CD4-positive, alpha-beta T cell treated with Interleukin-21 for 1 hour (primary cell): ENCODE measurements at regions not wholly inside any gene's neighbourhood (a gene's known extent, or its start where the extent isn't known, plus 50 kb on each side); places are given as distances from the start of the nearest gene placed in this dataset.
"Not testable (repeated sequence)": the region's sequence is repeated elsewhere in the genome, so short reads cannot be mapped to it uniquely, and the experiment has no call there.

Source experiments
- DNase-seq: peaks from one replicate; pipeline ENCODE4 v3.0.0-alpha.2; 2020

DNA sequence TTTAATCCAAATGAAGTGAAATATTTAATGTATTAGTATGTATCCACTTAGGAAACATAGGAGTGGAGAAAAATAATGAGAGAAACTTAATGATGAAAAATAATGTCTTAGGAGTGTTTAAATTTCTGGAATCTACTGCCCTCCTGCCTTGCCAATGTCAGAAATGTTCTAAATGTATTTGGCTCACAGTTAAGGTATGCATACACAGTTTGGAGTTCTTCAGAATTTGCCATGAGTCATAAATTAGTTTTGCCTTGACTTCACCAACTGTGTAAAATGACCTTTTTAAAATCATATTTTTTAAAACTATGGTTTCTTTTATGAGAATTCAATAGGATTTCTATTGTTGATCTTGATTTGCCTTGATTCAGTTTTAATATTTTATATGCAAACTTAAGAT is 191.7 kb upstream of the HSF2 start:
- no peak for DNase-seq

DNA sequence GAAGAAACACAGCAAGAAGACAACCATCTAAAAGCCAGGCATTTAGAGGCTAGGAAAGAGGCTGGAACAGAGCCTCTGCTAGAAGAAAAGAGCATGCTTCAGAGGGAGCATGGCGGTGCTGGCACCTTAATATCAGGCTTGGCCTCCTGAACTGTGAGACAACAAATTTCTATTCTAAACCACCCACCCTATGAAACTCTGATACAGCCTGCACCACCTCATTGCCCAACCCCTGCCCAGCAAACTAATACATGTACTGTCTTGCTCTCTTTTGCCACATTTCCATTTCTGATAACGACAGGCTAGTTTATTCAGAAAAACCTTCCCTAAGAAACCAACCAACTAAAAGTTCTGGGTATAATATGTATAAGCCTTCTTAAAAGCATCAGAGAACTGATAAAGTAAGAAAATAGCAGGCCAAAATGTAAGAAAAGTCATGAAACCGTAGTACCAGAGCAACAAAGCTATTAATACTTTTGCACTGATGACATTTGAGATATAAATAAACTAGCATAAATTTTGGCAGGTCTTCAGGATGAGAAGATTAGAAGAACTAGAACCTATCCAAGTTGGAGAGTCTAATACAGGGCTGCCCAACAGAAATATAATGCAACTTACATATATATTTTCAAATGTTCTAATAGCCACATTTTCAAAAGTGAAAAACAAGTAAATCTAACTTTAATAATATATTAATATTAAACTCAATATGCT is 184.7 kb upstream of the HSF2 start:
- no peak for DNase-seq

DNA sequence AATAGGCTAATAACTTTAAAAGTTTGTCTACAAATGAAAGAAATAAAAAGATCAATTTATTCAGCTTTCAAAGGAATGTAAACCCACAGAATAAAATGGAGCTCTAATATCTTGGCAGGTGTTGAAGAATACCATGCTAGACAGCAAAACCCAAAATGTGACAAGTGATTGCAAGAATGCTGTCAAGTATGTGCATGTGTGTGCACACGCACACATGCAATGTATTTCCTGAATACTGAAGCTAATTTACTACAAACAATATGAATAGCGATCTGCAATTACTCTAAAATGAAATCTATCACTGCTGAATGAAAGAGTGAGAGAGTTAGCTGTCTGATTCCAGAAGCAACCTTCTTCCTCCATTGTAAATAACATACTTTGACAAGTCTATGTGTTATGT is 179.2 kb upstream of the HSF2 start:
- no peak for DNase-seq

DNA sequence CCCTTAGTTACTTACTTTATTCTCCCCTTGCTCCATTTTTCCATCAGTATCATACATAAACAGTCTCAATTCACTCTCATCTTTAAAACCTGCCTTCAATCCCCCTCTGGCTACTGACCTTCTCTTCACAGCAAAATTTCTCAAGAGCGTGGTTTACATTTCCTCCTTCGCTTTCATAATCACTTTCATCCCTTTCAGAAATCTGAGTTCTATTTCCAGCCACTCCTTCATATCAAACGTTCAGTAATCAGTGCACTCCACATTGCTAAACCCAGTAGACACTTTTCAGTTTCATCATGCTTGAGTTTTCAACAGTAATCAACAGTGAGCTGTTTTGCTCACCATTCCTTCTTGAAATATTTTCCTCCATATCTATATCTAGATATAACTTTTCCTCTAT is 176.7 kb upstream of the HSF2 start:
- DNase-seq: no peak

DNA sequence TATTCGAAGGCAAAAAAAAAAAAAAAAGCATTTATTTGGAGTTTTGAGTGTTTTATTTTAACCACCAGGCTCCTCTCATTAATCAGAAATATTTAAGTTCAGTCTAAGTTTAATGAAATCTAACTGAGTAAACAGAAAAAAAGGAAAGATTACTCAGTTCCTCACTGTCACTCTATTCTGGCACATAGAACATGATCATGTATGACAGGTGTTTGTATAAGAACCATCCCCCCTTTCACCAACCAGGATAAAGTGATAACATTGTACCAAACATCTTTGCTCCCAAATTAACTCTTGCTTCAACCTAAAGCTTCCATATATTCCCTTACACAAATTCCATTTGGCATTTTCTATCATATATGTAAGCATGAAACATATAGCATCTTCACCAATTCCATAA is 176.2 kb upstream of the HSF2 start:
- no peak for DNase-seq

DNA sequence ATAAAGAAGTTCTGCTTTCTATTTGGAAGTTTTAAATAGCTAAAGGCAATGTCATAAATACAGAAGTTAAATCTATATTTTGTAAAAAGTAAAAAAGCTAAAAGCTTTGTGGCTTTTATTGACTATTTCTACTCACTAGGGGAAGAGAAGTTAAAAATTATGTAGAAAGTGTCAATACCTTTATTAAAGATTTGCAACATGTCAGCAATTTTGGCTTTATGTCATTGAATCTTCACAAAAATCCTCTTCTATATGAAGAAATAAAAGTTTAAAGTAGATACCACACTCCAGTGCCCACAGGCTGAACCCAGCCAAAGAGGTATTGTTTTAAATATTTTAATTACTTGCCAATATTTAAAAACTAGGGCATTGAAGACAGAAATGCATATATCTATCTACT is 160.6 kb upstream of the HSF2 start:
- no peak for DNase-seq

DNA sequence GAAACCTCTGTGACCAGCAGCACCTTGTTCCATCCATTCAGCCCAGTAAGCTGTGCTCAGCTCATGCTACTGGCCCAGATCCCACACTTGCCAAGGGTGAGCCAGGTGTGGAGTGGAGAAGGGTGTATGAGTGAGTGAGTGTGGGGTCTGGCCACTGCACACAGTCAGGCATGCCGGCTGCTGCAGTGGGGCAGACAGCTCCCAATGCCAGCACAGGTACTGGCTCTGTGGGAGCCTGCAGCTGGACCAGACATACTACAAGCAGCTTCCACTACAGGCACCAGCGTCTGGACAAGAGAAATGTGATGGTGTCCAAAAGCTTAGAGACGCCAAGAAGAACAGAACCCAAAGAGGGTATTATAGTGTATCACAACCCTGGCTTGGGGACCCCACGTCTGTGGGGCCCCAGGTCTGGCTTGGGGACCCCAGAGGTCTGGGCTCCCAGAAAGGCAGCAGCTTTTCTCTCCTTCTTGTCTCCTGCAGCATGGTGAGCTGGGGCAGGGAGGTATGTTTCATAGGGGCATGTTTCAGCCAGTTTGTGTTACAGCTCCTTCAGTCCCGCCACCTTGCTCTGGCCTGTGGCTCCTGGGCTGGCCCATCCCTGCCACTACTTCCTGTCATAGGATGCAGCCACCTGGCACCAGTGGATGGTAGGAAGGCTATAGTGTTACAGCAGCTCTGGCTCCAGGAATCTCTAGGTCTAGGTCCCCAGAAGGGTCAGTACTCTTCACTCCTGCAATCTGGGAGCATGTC is 152.4 kb upstream of the HSF2 start:
- DNase-seq: no peak

DNA sequence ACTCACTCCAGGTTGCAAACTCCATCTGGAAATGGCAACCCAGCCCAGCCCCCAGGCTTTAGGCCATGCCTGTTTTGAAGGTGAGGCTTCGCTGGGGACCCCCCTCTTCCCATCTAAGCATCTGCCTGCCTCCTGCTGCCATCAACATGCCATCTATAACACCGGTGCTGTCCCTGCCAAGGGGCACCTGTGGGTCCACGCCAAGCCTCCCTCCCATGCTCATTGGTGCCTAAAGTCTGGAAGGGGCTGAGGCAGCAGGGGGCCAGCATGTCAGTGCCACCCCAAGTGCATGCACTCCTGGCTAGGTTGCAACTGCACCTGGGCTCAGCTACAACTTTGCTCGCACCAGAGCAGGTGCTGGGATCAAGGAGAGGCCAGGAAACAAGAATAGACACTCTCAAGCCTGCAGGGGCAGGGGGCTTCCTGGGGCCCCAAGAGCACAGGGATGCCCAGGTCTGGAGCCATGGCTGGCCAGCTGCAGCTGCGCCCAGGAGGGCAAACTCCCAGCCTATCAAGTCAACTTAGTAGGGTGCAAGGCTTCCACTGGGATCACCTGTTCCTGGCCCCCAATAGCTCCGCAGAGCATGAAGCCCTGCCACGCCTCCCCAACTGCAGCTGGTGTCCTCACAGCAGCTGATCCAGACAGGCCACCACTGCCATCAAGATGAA is 151.3 kb upstream of the HSF2 start:
- DNase-seq: no peak

DNA sequence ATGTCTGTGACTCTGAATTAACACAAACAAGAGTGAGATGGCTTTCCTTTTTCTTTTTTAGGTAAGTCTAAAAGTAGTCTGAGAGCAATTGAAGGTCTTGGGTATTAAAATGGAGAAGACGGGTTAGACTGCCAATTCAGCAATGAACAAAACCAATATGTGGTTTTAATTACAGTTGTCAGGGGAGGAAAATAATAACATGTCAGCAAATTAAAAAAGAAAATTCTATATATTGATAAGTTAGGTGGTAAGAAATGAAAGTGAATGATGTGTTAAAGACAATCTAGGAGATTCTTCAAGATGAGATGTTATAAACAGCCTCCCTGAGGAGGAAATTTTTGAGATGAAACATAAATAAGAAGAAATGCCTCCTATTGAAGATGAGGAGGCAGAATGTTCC is 150.6 kb upstream of the HSF2 start:
- no peak for DNase-seq

DNA sequence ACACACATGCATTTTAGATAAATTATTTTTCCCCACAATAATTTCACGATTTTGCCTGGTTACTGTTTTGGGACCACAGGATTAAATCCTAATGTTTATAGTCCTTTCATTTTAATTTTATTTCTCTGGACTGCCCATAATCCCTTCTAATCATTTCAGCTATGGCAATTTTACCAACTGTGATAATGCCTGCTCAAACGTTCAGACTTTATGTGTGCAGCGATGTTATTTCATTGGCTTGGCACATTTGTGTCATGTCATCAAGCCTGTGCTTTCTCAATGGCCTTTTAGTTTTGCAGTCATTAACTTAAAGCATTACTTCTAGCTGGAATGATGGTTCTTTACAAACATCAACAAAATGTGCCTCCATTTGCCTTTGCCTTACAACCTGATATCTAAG is 140.6 kb upstream of the HSF2 start:
- no peak for DNase-seq

DNA sequence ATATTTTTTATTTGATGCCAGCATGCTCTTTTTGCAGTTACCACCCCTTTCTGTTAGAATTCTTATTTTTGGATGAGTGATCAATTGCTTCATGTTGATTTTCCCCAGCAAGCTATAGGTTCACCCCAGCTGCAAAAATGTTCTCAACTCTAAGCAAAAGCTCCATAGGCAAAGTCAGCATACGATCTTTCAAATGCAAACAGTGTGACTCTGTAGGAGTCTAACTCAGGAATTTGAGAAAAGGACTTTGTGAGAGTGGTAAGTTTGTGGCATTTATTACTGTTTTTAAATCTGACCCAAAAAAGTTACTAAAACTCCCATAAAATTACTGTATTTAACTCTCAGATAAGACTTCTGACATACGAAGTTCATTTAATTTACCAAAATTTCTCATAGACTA is 134.9 kb upstream of the HSF2 start:
- no peak for DNase-seq

DNA sequence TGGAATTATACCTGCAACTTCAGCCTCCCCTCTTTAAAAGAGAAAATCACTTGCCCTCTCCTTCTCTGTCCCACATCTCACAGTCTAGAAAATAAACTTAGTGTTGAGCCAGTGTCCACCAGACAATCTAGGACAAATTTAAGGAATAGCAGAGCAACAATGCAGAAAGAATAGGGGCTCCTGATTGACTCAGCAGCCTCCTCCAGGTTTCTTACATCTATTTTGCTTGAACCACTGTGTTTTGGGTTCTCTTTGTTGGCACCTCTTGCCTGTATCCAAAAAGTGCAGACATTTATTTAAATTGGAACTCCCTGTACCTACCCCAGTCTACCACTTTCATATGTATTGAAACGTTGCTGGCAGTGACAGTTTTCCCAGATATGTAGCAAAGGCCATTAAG is 133.7 kb upstream of the HSF2 start:
- no peak for DNase-seq

DNA sequence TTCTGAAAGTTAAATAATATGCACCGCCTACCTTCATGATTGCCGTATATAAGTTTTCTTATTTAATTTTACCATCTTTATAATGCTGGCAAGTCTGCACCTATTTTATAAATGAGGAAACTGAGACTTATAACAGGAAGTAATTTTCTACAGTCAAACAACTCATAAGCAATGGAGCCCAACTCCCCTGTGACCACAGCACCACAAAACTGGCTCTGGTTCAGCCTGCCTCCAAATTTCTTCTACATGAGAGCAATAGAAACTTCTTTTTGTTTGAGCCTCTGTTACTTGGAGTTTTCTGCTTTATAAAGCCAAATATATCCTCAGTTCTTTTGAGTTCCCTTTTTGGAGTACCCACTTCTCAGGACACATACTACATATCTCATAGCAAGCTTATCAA is 131.1 kb upstream of the HSF2 start:
- no peak for DNase-seq

DNA sequence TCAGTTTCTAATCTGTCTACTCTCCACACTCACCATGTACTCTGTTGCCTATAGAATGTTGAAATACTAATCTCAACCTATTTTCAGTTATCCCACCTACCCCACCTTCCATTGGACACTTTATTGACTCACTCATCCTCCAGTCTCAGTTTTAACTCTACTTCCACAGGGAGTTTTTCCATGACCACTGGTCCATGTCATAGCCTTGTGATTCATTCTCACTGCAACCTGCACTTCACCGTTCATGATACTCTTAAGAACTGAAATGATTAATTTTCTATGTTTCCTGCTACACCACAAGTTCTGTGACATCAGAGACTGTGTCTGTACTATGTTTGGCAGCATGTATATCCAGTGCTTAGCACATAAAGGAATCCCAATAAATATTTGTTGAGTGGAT is 122.8 kb upstream of the HSF2 start:
- DNase-seq: no peak

DNA sequence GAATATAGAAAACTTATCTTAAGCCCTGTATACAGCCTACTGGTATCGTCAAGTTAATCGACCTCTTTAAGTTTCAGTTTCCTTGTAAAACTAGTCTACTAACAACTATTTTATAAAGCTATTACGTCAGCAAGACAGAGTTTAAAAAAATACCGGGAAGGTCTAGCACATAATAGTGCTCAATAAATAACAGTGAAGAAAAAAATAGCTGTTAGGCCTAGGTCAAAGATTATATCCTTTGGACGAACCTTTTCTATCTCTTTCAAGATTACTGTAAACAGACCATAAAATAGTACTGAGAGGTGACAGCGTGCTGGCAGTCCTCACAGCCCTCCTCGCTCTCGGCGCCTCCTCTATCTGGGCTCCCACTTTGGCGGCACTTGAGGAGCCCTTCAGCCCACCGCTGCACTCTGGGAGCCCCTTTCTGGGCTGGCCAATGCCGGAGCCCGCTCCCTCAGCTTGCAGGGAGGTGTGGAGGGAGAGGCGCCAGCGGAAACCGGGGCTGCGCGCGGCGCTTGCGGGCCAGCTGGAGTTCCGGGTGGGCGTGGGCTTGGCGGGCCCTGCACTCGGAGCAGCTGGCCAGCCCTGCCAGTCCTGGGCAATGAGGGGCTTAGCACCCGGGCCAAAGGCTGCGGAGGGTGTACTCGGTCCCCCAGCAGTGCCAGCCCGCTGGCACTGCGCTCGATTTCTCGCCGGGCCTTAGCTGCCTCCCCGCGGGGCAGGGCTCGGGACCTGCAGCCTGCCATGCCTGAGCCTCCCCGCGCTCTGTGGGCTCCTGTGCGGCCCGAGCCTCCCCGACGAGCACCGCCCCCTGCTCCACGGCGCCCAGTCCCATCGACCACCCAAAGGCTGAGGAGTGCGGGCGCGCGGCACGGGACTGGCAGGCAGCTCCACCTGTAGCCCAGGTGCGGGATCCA is 119.1 kb upstream of the HSF2 start:
- DNase-seq: not testable (repeated sequence)

DNA sequence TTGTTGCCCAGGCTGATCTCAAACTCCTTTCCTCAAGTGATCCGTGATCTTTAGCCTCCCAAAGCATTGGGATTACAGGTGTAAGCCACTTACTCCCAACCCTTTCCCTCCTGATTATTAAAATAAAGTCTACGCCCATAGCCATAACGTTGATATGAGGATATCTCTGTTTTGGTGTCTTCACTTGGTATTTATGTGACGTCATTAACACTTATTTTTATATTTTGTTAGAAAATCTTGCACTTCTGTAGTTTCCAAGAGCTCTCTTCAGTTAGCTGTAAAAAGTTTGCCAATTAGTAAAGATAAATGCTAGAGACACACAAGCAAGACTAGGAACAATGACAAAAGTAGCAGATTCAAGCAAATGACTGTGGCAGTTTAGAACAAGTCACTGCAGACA is 115.6 kb upstream of the HSF2 start:
- DNase-seq: no peak

DNA sequence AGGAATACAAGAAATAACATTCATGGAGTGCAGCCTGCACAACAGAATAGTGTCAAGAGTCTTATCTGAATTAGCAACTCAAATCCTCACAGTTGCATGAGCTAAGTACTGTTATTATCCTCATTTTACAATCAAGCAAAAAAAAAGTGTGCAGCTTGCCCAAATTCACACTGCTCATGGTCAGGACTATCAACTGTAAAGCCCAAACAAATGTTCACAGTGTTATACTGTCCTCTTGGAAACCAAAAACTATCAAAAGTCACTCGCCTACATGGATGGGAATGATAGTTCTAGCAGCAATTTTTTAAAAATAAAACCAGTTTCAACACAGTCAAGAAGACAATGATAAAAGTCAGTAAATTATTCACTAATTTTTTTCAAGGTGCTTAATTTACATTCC is 114.6 kb upstream of the HSF2 start:
- no peak for DNase-seq

DNA sequence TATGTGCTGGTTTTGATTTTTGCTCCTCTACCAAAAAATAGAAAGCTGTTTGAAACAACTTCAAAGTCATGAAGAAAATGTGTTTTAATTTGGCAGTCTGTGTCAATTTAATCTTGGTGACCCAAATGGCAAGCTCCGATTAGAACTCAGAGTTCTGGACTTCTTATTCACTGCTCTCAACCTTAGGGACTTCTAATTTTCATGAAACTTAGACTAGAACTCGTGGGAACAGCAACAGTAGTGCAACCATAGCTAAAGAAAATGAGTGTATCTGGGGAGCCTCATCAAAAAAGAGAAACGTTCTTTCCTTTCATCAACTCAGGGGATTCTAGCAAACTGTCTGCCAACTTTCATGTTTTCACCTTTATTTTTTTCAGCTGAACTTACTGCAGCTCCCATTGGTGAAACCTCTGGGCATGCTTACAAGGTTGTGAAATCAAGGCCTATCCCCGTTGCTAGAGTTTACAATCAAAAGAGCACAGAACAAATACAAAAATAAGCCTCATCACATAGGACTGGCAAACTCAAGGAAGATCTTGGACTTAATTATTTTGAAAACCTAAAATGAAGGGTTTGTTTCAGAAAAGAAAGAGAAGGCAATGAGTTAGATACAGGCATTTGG is 114.0 kb upstream of the HSF2 start:
- no peak for DNase-seq

DNA sequence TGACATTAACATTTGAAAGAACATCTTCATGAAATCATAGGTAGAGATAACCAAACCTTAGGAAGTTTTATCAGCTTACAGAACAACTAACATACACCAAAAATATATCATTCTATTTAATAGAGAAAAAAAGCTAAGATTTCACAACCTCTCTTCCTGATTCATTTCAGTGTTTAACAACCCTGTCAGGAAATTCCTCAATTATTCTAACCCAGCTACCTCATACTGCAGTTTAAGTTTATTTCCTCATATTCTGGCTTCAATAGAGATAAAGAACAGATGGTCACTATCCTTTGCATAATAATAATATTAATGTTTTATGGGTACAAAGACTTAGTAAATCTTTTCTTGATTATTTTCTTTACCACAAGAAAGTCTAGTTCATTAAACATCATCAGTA is 112.9 kb upstream of the HSF2 start:
- DNase-seq: no peak

DNA sequence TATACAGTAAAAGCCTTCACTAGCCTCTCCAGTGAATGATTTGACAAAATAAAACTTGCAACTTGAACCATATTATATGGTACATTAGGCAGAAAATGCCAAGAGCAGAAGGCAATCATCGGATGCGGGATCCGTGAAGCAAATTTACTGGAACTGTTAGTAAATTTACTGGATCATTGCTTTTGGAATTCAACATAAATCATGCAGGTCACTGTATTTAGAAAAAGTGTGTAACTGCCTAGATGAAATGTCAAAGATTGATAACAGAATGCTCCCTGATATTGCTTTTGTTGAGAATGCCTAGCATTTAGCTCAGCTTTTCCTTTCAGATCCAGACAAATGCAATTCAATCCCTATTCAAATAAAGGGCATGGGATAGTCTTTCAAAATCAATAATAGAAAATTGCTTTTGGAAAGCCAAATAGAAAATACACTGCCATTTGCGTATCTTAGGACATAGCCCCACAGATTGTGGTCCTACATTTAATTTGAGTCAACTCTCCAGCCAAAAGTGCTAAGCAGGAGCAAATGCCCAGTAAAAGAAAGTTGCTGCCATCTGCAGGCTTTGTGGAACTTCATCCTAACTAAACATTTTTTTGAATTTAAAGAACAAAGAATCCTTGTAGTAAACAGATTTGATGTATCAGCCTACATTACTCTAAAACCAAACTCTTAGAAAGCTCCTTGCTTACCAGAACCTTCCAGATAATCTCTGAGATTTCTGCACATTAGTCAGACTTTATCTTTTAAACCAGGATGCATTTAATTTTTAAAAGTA is 109.5 kb upstream of the HSF2 start:
- DNase-seq: no peak

DNA sequence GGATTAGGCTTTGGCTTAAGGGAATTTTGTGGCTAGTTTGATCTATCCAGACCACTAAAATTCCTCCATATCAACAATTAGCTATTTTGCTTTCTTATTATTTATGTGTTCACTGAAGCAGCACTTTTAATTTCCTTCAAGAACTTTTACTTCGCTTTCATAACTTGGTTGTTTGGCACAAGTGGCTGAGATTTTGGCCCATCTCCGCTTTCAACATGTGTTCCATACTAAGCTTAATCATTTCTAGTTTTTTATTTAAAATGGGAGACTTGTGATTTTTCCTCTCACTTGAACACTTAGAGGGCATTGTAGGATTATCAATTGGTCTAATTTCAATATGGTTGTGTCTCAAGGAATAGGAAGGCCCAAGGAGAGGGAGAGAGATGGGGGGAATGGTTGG is 102.4 kb upstream of the HSF2 start:
- DNase-seq: no peak

DNA sequence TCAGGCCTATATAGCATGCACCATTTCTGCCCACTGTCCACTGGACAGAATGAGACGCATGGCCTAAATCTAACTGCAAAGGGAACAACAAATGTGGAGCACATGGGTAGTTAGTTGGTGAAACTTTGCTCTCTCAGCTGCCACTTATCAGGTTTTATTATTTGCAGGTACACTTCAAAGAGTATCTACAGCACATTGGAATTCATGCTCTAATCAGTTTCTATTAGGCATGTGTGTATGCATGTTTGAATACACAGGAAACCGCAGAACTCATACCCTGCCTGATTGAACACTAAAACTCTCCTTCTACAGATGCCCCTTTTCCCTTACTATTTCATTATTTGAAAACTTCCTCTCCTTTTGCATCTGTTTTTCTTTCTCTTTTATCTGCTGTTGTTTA is 97.4 kb upstream of the HSF2 start:
- no peak for DNase-seq
